ENCODE measurements at regions not wholly inside any gene's neighbourhood (a gene's known extent, or its start where the extent isn't known, plus 50 kb on each side); places are given as distances from the start of the nearest gene placed in this dataset.
A peak's percentile ranks its signal among the peaks of the same experiment; 100 is the strongest.

DNA sequence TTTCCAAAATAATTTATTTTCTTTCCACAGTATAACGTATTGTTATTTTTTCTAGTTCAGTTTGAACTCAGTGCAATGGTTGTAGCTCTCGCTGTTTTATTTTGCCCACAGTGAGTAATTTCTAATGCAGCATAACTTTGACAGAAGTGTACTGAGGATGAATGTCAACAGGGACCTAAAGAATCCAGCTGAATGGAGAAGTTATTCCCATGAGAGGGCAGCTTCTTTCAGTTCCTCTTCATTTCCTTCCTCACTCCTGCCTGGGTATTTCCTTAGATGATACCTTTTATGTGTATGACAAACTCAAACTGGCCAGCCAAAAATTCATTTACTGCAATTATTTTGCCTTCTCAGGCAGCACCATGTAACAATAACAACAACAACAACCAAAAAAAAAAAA is 1223.1 kb upstream of the ZEB2 start:
- TF ChIP-seq SPI1 (IDR thresholded peaks at IDR 0.05; ENCODE audit: borderline replicate concordance, low read depth): peak; percentile 45; the same call in 1 of the 2 replicates
- TF ChIP-seq POLR2AphosphoS5 (IDR thresholded peaks at IDR 0.05; ENCODE audit: low read depth): no peak
- H3K4me3 ChIP-seq (replicated peaks; ENCODE audit: insufficient read depth, low read length): no peak overlapping the region
- no peak overlapping the region for H3K27ac ChIP-seq (replicated peaks)
- H3K27me3 ChIP-seq (ENCODE audit: insufficient read depth, poor library complexity, severe bottlenecking): no peaks in the 10 kb centered on the region
- peak in 1 of 2 experiments; percentile 34 for DNase-seq (ENCODE audit: low read depth in 1 of 2, low spot score in 1 of 2)

DNA sequence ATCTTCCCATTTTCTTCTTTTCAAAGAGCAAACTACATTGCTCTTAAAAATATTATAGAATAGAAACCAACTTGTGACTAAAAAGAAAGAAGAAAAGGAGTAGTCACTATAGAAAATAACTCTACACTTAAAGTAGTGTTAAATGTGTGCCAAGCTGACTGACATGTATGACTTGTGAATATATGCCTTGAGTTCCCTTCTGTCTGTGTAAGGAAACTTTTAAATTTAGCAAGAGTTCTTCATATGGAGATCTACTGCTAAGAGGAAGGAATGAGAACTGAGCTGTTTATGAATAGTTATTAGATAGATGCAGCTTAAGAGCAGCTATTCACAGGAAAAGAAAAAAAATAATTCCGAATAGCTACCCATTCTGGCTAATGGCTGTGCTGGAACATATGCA is 1221.7 kb upstream of the ZEB2 start:
- TF ChIP-seq, protein P1, sequence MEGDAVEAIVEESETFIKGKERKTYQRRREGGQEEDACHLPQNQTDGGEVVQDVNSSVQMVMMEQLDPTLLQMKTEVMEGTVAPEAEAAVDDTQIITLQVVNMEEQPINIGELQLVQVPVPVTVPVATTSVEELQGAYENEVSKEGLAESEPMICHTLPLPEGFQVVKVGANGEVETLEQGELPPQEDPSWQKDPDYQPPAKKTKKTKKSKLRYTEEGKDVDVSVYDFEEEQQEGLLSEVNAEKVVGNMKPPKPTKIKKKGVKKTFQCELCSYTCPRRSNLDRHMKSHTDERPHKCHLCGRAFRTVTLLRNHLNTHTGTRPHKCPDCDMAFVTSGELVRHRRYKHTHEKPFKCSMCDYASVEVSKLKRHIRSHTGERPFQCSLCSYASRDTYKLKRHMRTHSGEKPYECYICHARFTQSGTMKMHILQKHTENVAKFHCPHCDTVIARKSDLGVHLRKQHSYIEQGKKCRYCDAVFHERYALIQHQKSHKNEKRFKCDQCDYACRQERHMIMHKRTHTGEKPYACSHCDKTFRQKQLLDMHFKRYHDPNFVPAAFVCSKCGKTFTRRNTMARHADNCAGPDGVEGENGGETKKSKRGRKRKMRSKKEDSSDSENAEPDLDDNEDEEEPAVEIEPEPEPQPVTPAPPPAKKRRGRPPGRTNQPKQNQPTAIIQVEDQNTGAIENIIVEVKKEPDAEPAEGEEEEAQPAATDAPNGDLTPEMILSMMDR (IDR thresholded peaks at IDR 0.05; ENCODE audit: insufficient read depth, low read length): no peak
- TF ChIP-seq, protein P2, sequence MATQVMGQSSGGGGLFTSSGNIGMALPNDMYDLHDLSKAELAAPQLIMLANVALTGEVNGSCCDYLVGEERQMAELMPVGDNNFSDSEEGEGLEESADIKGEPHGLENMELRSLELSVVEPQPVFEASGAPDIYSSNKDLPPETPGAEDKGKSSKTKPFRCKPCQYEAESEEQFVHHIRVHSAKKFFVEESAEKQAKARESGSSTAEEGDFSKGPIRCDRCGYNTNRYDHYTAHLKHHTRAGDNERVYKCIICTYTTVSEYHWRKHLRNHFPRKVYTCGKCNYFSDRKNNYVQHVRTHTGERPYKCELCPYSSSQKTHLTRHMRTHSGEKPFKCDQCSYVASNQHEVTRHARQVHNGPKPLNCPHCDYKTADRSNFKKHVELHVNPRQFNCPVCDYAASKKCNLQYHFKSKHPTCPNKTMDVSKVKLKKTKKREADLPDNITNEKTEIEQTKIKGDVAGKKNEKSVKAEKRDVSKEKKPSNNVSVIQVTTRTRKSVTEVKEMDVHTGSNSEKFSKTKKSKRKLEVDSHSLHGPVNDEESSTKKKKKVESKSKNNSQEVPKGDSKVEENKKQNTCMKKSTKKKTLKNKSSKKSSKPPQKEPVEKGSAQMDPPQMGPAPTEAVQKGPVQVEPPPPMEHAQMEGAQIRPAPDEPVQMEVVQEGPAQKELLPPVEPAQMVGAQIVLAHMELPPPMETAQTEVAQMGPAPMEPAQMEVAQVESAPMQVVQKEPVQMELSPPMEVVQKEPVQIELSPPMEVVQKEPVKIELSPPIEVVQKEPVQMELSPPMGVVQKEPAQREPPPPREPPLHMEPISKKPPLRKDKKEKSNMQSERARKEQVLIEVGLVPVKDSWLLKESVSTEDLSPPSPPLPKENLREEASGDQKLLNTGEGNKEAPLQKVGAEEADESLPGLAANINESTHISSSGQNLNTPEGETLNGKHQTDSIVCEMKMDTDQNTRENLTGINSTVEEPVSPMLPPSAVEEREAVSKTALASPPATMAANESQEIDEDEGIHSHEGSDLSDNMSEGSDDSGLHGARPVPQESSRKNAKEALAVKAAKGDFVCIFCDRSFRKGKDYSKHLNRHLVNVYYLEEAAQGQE (IDR thresholded peaks at IDR 0.05; ENCODE audit: insufficient replicate concordance, low read depth): no peak
- TF ChIP-seq POLR2AphosphoS5 (IDR thresholded peaks at IDR 0.05; ENCODE audit: low read depth): no peak
- no peak for TF ChIP-seq GABPA (IDR thresholded peaks at IDR 0.05; ENCODE audit: low read depth)
- no peak for TF ChIP-seq SPI1 (IDR thresholded peaks at IDR 0.05; ENCODE audit: borderline replicate concordance, low read depth)
- H3K4me3 ChIP-seq (replicated peaks; ENCODE audit: insufficient read depth, low read length): no peak overlapping the region
- no peak for DNase-seq (ENCODE audit: low read depth in 1 of 2, low spot score in 1 of 2)

DNA sequence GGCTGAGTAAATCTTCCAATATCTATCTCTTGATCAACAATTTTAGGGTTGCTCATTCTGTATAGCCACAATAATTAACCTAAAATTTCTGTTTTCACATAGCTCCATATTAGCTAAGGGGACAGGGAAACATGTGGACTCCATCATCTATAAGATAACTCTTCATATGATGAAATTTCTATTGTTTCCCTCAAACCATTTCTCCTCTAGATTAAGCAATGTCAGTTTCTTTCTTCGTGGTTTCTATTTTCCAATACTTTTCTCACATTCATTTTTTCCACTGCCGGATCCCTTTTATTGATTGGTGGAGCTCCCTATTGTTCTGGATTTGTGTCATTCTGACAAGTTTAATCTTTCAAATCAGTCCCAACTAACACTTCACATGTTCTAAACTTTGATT is 1221.3 kb upstream of the ZEB2 start:
- Histone ChIP-seq H3K4me3 (replicated peaks; ENCODE audit: insufficient read depth, low read length) (no peak overlapping the region), H3K27ac (replicated peaks) (no peak overlapping the region), H3K27me3 (ENCODE audit: insufficient read depth, poor library complexity, severe bottlenecking) (no peaks in the 10 kb centered on the region)
- no peak for DNase-seq (ENCODE audit: low read depth in 1 of 2, low spot score in 1 of 2)
- TF ChIP-seq SPI1 (IDR thresholded peaks at IDR 0.05; ENCODE audit: borderline replicate concordance, low read depth) (no peak), GABPA (IDR thresholded peaks at IDR 0.05; ENCODE audit: low read depth) (no peak), POLR2AphosphoS5 (IDR thresholded peaks at IDR 0.05; ENCODE audit: low read depth) (no peak)
- TF ChIP-seq, protein P2 (IDR thresholded peaks at IDR 0.05; ENCODE audit: insufficient replicate concordance, low read depth): no peak
- TF ChIP-seq, protein P1 (IDR thresholded peaks at IDR 0.05; ENCODE audit: insufficient read depth, low read length): no peak

More for the DNA sequence above, 1221.7 kb upstream of the ZEB2 start:
- no peaks in the 10 kb centered on the region for H3K27me3 ChIP-seq (ENCODE audit: insufficient read depth, poor library complexity, severe bottlenecking)
- no peak overlapping the region for H3K27ac ChIP-seq (replicated peaks)

DNA sequence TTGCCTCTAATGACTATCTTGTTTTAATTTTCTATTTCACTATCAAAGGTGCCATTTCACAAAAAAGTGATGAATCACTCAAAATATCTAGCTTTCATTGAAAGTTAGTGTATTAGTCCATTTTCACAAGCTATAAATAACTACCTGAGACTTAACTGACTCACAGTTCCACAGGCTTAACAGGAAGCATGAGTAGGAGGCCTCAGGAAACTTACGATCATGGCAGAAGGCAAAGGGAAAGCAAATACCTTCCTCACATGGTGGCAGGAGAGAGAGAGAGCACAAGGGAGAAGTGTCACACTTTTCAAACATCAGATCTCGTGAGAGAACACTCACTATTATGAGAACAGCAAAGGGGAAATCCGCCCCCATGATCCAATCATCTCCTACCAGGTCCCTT is 1220.4 kb upstream of the ZEB2 start:
- DNase-seq (ENCODE audit: low read depth in 1 of 2, low spot score in 1 of 2): no peak
- Histone ChIP-seq H3K27ac (replicated peaks) (no peak overlapping the region), H3K4me3 (replicated peaks; ENCODE audit: insufficient read depth, low read length) (no peak overlapping the region), H3K27me3 (ENCODE audit: insufficient read depth, poor library complexity, severe bottlenecking) (no peaks in the 10 kb centered on the region)
- no peak for TF ChIP-seq POLR2AphosphoS5 (IDR thresholded peaks at IDR 0.05; ENCODE audit: low read depth)
- TF ChIP-seq, protein P1 (IDR thresholded peaks at IDR 0.05; ENCODE audit: insufficient read depth, low read length): no peak
- no peak for TF ChIP-seq SPI1 (IDR thresholded peaks at IDR 0.05; ENCODE audit: borderline replicate concordance, low read depth)
- TF ChIP-seq GABPA (IDR thresholded peaks at IDR 0.05; ENCODE audit: low read depth): no peak
- TF ChIP-seq, protein P2 (IDR thresholded peaks at IDR 0.05; ENCODE audit: insufficient replicate concordance, low read depth): no peak

Data from HL-60 (cell line).